Kidney (tissue), 13 donors: ENCODE measurements at regions not wholly inside any gene's neighbourhood (a gene's known extent, or its start where the extent isn't known, plus 50 kb on each side); places are given as distances from the start of the nearest gene placed in this dataset.

Experiments used
- DNase-seq, 5 donors: peaks; one replicate each; pipeline ENCODE4 v3.0.0-alpha.2; 2013 to 2020
- FAIRE-seq: peaks from 2 replicates; lab custom pipeline; 2012; peaks lifted over from hg19 to GRCh38; lab: Jason Lieb, UNC
- H3K27ac ChIP-seq, 2 donors: one replicate each; pipeline ENCODE4 v1.7.0; 2013; ENCODE audit warnings: low read depth in 2 of 2, low read length in 2 of 2, inconsistent platforms in 1 of 2
- H3K27me3 ChIP-seq: one replicate; pipeline ENCODE4 v1.7.1; 2013; ENCODE audit warnings: low read length, inconsistent platforms; ENCODE audit not compliant: control insufficient read depth, insufficient read depth
- H3K36me3 ChIP-seq, 3 donors: one replicate each; pipeline versions ENCODE4 v1.7.0 to v1.7.1; 2013; ENCODE audit warnings: low read length in 3 of 3, control low read depth in 1 of 3, inconsistent platforms in 1 of 3; ENCODE audit not compliant: insufficient read depth in 3 of 3, control insufficient read depth in 2 of 3
- H3K4me1 ChIP-seq, 3 donors: one replicate each; pipeline versions ENCODE4 v1.7.0 to v1.7.1; 2013; ENCODE audit warnings: low read length in 3 of 3, inconsistent platforms in 1 of 3, low read depth in 1 of 3; ENCODE audit not compliant: control insufficient read depth in 2 of 3, insufficient read depth in 2 of 3
- H3K4me3 ChIP-seq, 3 donors: one replicate each; pipeline versions ENCODE4 v1.7.0 to v1.8.1; 2013; ENCODE audit warnings: low read length in 3 of 3, control low read depth in 1 of 3, inconsistent platforms in 1 of 3
- H3K9ac ChIP-seq, 3 donors: one replicate each; pipeline versions ENCODE4 v1.7.0 to v1.7.1; 2013; ENCODE audit warnings: low read length in 3 of 3, control low read depth in 1 of 3, inconsistent platforms in 1 of 3
- H3K9me3 ChIP-seq, 3 donors: one replicate each; pipeline versions ENCODE4 v1.7.0 to v1.7.1; 2013; ENCODE audit warnings: low read length in 3 of 3, control low read depth in 1 of 3, inconsistent platforms in 1 of 3; ENCODE audit not compliant: control insufficient read depth in 2 of 3, insufficient read depth in 1 of 3
- intact Hi-C: fragments of 100-400 bp; cut with DNase I; formaldehyde crosslinking; loops from one replicate; pipeline ENCODE4 v1.11.1; 2022
- TF ChIP-seq, protein P1 (sequence below): IDR thresholded peaks from 3 replicates; pipeline ENCODE4 v1.5.1; 2012; ENCODE audit warnings: mild to moderate bottlenecking, moderate library complexity, borderline replicate concordance; ENCODE audit not compliant: insufficient read depth; ENCODE audit errors: extremely low read depth
- donor health status: control.
- donor health status: control.
- donor health status: control.
- donor health status: control.
- donor health status: control.
- donor health status: DM: yes; HTN: yes; CAD: no.
- donor health status: Normal renal cell carcinoma (clear cell type).

DNA sequence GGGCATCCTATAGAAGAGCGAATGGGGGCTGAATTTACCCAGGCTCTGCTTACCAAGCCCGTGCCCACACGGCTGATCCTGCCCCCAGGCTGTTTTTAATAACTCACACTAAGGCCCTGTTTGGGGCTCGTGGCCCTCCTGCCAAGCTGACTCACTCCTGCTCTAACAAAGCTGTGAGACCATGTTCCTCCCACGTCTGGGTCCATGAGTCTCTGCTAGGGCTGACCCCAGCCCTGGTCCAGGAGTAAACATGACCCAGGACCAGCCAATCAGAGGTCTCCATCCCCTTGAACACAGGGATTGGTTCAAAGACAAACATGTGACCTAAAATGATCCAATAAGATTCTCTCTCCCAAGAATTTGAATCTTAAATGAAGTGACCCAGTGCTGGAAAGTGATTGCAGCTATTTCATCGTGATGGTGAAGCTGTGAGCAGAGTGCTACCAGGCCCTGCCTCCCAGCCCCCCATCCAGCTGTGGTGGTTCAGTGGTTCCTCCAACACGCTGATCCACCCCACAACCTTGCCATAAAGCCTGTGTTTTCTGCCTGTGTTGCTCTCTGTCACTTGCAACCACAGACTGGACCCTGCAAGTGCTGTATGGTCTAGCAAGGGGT, 57.2 kb downstream of the C16orf82 start:
- Histone ChIP-seq H3K9ac (no peak overlapping the region), H3K27ac (no peak overlapping the region), H3K4me3 (no peak overlapping the region), H3K4me1 (no peaks in the 10 kb centered on the region), H3K36me3 (no peaks in the 10 kb centered on the region), H3K27me3 (no peaks in the 10 kb centered on the region), H3K9me3 (peaks cover 0 to 6% (median 0%) of the 10 kb centered on the region in 3 donors)
- no peak for FAIRE-seq
- DNase-seq: no peak
- TF ChIP-seq, protein P1, sequence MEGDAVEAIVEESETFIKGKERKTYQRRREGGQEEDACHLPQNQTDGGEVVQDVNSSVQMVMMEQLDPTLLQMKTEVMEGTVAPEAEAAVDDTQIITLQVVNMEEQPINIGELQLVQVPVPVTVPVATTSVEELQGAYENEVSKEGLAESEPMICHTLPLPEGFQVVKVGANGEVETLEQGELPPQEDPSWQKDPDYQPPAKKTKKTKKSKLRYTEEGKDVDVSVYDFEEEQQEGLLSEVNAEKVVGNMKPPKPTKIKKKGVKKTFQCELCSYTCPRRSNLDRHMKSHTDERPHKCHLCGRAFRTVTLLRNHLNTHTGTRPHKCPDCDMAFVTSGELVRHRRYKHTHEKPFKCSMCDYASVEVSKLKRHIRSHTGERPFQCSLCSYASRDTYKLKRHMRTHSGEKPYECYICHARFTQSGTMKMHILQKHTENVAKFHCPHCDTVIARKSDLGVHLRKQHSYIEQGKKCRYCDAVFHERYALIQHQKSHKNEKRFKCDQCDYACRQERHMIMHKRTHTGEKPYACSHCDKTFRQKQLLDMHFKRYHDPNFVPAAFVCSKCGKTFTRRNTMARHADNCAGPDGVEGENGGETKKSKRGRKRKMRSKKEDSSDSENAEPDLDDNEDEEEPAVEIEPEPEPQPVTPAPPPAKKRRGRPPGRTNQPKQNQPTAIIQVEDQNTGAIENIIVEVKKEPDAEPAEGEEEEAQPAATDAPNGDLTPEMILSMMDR: no peak
- intact Hi-C loops: no loop called here

DNA sequence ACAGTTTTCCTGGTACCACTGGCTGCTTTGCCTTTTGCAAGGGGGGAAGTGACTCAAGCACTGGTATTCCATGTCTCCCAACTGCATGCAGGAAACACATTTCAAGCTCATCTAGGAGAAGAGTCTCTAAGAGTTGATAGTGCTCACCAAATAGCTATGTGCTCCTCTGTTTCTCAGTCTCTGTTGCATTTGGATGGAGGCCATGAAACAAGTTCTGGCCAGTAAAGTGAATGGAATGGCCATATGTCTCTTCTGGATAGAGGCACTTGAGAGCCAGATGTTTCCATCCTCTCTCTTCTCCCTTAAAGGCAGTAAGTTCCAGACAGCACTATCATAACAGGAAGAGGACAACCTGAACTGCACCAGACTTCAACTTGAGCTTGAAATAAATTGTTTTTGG, 60.6 kb downstream of the C16orf82 start:
- intact Hi-C loops: no loop called here
- Histone ChIP-seq H3K27ac (no peak overlapping the region), H3K4me3 (no peak overlapping the region), H3K9ac (no peak overlapping the region), H3K27me3 (no peaks in the 10 kb centered on the region), H3K4me1 (no peaks in the 10 kb centered on the region), H3K9me3 (no peaks in the 10 kb centered on the region), H3K36me3 (no peaks in the 10 kb centered on the region)
- DNase-seq (no peak), FAIRE-seq (no peak)
- TF ChIP-seq, protein P1: no peak

DNA sequence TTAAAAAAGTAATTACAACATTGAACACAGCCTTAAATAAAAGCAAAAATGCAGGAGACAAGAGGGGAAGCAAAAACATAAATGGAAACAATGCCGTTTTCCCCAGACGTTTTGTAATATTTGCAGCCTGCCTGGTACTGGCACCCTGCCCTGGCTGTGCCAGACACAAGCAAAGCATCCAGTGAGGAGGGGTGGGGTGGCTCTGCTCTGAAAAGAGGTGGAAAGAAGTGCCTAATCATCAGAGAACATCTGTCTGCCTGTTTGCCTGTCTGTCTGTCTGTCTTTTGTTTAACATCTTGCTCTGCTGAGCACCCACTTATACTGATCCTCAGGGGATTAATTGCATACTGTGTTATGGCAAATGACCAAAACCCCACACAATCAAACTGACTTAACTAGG, 62.7 kb downstream of the C16orf82 start:
- TF ChIP-seq, protein P1: no peak
- intact Hi-C loops: no loop called here
- no peaks in the 10 kb centered on the region for H3K27me3 ChIP-seq
- H3K27ac ChIP-seq: no peak overlapping the region
- no peak overlapping the region for H3K9ac ChIP-seq
- no peaks in the 10 kb centered on the region for H3K9me3 ChIP-seq
- no peak for FAIRE-seq
- H3K4me3 ChIP-seq: no peak overlapping the region
- H3K4me1 ChIP-seq: no peaks in the 10 kb centered on the region
- DNase-seq: no peak
- H3K36me3 ChIP-seq: no peaks in the 10 kb centered on the region

DNA sequence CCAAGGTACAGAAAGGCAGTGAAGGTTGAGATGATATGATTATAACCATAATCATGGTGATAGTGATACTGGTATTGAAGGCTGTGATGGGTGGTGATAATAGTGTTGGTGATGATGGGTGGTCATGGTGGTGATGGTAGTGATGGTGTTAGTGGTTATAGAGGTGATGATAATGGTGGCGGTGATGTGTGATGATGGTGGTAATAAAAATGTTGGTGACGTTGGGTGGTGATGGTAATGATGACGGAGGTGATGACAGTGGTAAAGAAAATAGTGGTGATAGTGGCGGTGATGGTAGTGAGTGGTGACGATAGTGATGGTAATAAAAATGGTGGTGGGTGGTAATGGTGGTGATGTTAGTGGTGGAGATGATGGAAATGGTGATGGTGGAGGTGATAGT, 65.1 kb upstream of the KDM8 start:
- TF ChIP-seq, protein P1: no peak
- Histone ChIP-seq H3K4me3 (no peak overlapping the region), H3K27me3 (no peaks in the 10 kb centered on the region), H3K36me3 (no peaks in the 10 kb centered on the region), H3K27ac (no peak overlapping the region), H3K9me3 (no peaks in the 10 kb centered on the region), H3K4me1 (no peaks in the 10 kb centered on the region), H3K9ac (no peak overlapping the region)
- FAIRE-seq (no peak), DNase-seq (no peak)
- intact Hi-C loops: no loop called here
